ENCODE measurements at regions not wholly inside any gene's neighbourhood (a gene's known extent, or its start where the extent isn't known, plus 50 kb on each side); places are given as distances from the start of the nearest gene placed in this dataset.

- Histone ChIP-seq H3K27ac (ENCODE audit: insufficient read depth, low read length) (peak overlapping the region; percentile 6; the same call in 1 of the 2 replicates), H3K36me3 (ENCODE audit: control insufficient read depth, insufficient read depth, low read length) (no peaks in the 10 kb centered on the region), H3K4ac (ENCODE audit: low read depth, low read length) (peak overlapping the region; percentile 92; the same call in 1 of the 2 replicates), H3K79me1 (ENCODE audit: low read depth in 1 of 2, low read length in 2 of 2) (0 out of 4 replicates have a peak, but pooled peaks cover 0 to 2% of the 10 kb centered on the region in 2 experiments), H4K91ac (ENCODE audit: insufficient read depth, low read depth, low read length) (peak overlapping the region; percentile 41; the same call in 1 of the 2 replicates), H3K4me2 (ENCODE audit: low read depth, low read length) (no peak overlapping the region), H4K8ac (ENCODE audit: low read depth in 2 of 2, low read length in 2 of 2) (peak overlapping the region in 1 of 2 experiments; percentile 81; a peak in 2 of 4 replicates), H3K9me3 (ENCODE audit: control insufficient read depth, insufficient read depth, low read length) (no peaks in the 10 kb centered on the region), H3K4me1 (ENCODE audit: control insufficient read depth, insufficient read depth, low read length) (peaks cover 4% of the 10 kb centered on the region), H2AK9ac (replicated peaks; ENCODE audit: low read depth, low read length, poor library complexity) (no peak overlapping the region), H2BK20ac (ENCODE audit: low read depth, low read length) (peak overlapping the region; percentile 96), H2BK15ac (ENCODE audit: low read depth, low read length) (peak overlapping the region; percentile 95), H3K4me3 (ENCODE audit: insufficient read depth, low read depth, low read length) (no peak overlapping the region), H2AFZ (replicated peaks; ENCODE audit: low read length, poor library complexity) (no peak overlapping the region), H4K20me1 (ENCODE audit: insufficient read depth, low read length) (no peaks in the 10 kb centered on the region), H3K56ac (ENCODE audit: extremely low read depth, insufficient read depth, low read length) (no peak overlapping the region), H2AK5ac (ENCODE audit: low read depth, low read length) (peak overlapping the region; percentile 92; the same call in 1 of the 2 replicates), H3K9ac (ENCODE audit: low read depth, low read length) (no peak overlapping the region), H4K5ac (ENCODE audit: low read depth, low read length) (no peak overlapping the region; the same call in 1 of the 2 replicates), H3K23ac (ENCODE audit: low read depth, low read length) (0 out of 2 replicates have a peak overlapping the region, but pooled peaks have one; percentile 44), H3K27me3 (ENCODE audit: control insufficient read depth, insufficient read depth, low read length) (no peaks in the 10 kb centered on the region), H3K9me1 (ENCODE audit: insufficient read depth, low read length) (peaks cover 4% of the 10 kb centered on the region; the same call in 1 of the 2 replicates), H3K14ac (replicated peaks; ENCODE audit: low read depth, low read length) (peak overlapping the region; percentile 48; the same call in 1 of the 2 replicates), H2BK5ac (ENCODE audit: low read depth, low read length, poor library complexity, severe bottlenecking) (peak overlapping the region; percentile 49), H2BK120ac (ENCODE audit: low read depth, low read length) (peak overlapping the region; percentile 93), H3K18ac (ENCODE audit: low read depth, low read length) (peak overlapping the region; percentile 20)
- no CpG with 5 or more reads among the region's 1 CpG for WGBS, 2 experiments (ENCODE audit: extremely low coverage in 2 of 2, insufficient read length in 1 of 2)
- no peak for DNase-seq
- ChIA-PET POLR2A (ENCODE audit: unreplicated experiment) (no interaction called here), CTCF (no interaction called here)
- in situ Hi-C loops (cut with MboI; ENCODE audit: low sequenced_read_pairs) = no loop called here
- intact Hi-C loops (cut with micrococcal nuclease) = no loop called here
- dilution Hi-C loops (cut with HindIII; ENCODE audit: low sequenced_read_pairs, unreplicated experiment) = no loop called here
- no peak for ATAC-seq (ENCODE audit: low read depth)
- no TSS peak for BruUV-seq (replicated peaks)
- no peak for TF ChIP-seq CTCF (conservative IDR thresholded peaks at IDR 0.05; ENCODE audit: low read depth, low read length)
- no peak for TF ChIP-seq CHD1 (IDR thresholded peaks at IDR 0.05; ENCODE audit: low read depth, low read length)
- no peak for TF ChIP-seq MAFK (IDR thresholded peaks at IDR 0.05; ENCODE audit: low read depth, low read length)
- no peak for TF ChIP-seq RAD21 (IDR thresholded peaks at IDR 0.05; ENCODE audit: low read length)
- no peak for TF ChIP-seq CEBPB (IDR thresholded peaks at IDR 0.05; ENCODE audit: low read depth, low read length)
- no peak for TF ChIP-seq POLR2A (IDR thresholded peaks at IDR 0.05; ENCODE audit: low read depth, low read length)
- TF ChIP-seq SMC3 (IDR thresholded peaks at IDR 0.05; ENCODE audit: low read depth, low read length) = no peak
- no peak for TF ChIP-seq RFX5 (IDR thresholded peaks at IDR 0.05; ENCODE audit: low read depth, low read length)
- TF ChIP-seq MAZ (IDR thresholded peaks at IDR 0.05; ENCODE audit: borderline replicate concordance, low read depth, low read length) = no peak
- TF ChIP-seq RCOR1 (IDR thresholded peaks at IDR 0.05; ENCODE audit: insufficient replicate concordance, low read length) = no peak
- TF ChIP-seq FOS (IDR thresholded peaks at IDR 0.05; ENCODE audit: low read depth, low read length) = no peak
- TF ChIP-seq ELK1 (IDR thresholded peaks at IDR 0.05; ENCODE audit: borderline replicate concordance, low read depth, low read length) = no peak
- TF ChIP-seq NFE2L2 (IDR thresholded peaks at IDR 0.05; ENCODE audit: low read depth, low read length) = no peak
- TF ChIP-seq USF2 (IDR thresholded peaks at IDR 0.05; ENCODE audit: low read depth, low read length) = no peak
- no peak for TF ChIP-seq MXI1 (IDR thresholded peaks at IDR 0.05; ENCODE audit: borderline replicate concordance, low read depth, low read length)
These were observed 144.2 kb upstream of the PCDH18 start for GRCh38 chr4:137676357-137676998.

Measured in IMR-90 (cell line).